ENCODE measurements at regions not wholly inside any gene's neighbourhood (a gene's known extent, or its start where the extent isn't known, plus 50 kb on each side); places are given as distances from the start of the nearest gene placed in this dataset.

DNA sequence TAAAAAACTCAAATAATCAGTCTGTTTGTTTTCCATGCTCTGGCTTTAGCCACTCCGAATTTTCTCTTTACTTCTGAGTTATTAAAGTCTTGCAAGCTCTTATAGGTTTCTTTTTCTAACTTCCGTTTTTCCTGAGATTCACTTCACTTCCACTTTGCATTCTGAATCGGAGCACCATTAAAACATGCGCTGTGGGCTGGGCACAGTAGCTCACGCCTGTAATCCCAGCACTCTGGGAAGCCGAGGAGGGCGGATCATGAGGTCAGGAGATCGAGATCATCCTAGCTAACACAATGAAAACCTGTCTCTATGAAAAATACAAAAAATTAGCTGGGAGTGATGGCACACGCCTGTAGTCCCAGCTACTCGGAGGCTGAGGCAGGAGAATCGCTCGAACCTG lies 357.9 kb downstream of the SLITRK6 start:
- H3K27ac Mint-ChIP-seq = 0 out of 2 replicates have a peak overlapping the region, but pooled peaks have one; percentile 39
- no peaks in the 10 kb centered on the region for H3K27me3 ChIP-seq (ENCODE audit: insufficient read depth)
- no peak for ATAC-seq
- H3K36me3 ChIP-seq (ENCODE audit: insufficient read depth) = no peaks in the 10 kb centered on the region
- H3K4me3 ChIP-seq = no peak overlapping the region
- peaks cover 6% of the 10 kb centered on the region for H3K4me1 ChIP-seq (ENCODE audit: insufficient read depth)
- H3K36me3 Mint-ChIP-seq (ENCODE audit: low read depth) = no peaks in the 10 kb centered on the region
- peak overlapping the region; percentile 19; the same call in 1 of the 2 replicates for H2AFZ ChIP-seq
- no peaks in the 10 kb centered on the region for H3K79me2 ChIP-seq (replicated peaks; ENCODE audit: insufficient read depth)
- no peak for TF ChIP-seq POLR2AphosphoS5 (IDR thresholded peaks at IDR 0.05; ENCODE audit: low read depth)
- TF ChIP-seq, protein P1, sequence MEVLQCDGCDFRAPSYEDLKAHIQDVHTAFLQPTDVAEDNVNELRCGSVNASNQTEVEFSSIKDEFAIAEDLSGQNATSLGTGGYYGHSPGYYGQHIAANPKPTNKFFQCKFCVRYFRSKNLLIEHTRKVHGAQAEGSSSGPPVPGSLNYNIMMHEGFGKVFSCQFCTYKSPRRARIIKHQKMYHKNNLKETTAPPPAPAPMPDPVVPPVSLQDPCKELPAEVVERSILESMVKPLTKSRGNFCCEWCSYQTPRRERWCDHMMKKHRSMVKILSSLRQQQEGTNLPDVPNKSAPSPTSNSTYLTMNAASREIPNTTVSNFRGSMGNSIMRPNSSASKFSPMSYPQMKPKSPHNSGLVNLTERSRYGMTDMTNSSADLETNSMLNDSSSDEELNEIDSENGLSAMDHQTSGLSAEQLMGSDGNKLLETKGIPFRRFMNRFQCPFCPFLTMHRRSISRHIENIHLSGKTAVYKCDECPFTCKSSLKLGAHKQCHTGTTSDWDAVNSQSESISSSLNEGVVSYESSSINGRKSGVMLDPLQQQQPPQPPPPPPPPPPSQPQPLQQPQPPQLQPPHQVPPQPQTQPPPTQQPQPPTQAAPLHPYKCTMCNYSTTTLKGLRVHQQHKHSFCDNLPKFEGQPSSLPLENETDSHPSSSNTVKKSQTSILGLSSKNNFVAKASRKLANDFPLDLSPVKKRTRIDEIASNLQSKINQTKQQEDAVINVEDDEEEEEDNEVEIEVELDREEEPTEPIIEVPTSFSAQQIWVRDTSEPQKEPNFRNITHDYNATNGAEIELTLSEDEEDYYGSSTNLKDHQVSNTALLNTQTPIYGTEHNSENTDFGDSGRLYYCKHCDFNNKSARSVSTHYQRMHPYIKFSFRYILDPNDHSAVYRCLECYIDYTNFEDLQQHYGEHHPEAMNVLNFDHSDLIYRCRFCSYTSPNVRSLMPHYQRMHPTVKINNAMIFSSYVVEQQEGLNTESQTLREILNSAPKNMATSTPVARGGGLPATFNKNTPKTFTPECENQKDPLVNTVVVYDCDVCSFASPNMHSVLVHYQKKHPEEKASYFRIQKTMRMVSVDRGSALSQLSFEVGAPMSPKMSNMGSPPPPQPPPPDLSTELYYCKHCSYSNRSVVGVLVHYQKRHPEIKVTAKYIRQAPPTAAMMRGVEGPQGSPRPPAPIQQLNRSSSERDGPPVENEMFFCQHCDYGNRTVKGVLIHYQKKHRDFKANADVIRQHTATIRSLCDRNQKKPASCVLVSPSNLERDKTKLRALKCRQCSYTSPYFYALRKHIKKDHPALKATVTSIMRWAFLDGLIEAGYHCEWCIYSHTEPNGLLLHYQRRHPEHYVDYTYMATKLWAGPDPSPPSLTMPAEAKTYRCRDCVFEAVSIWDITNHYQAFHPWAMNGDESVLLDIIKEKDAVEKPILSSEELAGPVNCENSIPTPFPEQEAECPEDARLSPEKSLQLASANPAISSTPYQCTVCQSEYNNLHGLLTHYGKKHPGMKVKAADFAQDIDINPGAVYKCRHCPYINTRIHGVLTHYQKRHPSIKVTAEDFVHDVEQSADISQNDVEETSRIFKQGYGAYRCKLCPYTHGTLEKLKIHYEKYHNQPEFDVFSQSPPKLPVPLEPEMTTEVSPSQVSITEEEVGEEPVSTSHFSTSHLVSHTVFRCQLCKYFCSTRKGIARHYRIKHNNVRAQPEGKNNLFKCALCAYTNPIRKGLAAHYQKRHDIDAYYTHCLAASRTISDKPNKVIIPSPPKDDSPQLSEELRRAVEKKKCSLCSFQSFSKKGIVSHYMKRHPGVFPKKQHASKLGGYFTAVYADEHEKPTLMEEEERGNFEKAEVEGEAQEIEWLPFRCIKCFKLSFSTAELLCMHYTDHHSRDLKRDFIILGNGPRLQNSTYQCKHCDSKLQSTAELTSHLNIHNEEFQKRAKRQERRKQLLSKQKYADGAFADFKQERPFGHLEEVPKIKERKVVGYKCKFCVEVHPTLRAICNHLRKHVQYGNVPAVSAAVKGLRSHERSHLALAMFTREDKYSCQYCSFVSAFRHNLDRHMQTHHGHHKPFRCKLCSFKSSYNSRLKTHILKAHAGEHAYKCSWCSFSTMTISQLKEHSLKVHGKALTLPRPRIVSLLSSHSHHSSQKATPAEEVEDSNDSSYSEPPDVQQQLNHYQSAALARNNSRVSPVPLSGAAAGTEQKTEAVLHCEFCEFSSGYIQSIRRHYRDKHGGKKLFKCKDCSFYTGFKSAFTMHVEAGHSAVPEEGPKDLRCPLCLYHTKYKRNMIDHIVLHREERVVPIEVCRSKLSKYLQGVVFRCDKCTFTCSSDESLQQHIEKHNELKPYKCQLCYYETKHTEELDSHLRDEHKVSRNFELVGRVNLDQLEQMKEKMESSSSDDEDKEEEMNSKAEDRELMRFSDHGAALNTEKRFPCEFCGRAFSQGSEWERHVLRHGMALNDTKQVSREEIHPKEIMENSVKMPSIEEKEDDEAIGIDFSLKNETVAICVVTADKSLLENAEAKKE (CRISPR knock-in tag; IDR thresholded peaks at IDR 0.05) = no peak
- no peak for TF ChIP-seq EZH2phosphoT487 (IDR thresholded peaks at IDR 0.05; ENCODE audit: unreplicated experiment)
- no peak for TF ChIP-seq CREB1 (CRISPR knock-in tag; IDR thresholded peaks at IDR 0.05; ENCODE audit: low read depth)
- no peak for TF ChIP-seq REST (IDR thresholded peaks at IDR 0.05; ENCODE audit: unreplicated experiment)
- no peak for TF ChIP-seq ZNF331 (CRISPR knock-in tag; IDR thresholded peaks at IDR 0.05; ENCODE audit: low read depth)
- TF ChIP-seq EZH2 (IDR thresholded peaks at IDR 0.05; ENCODE audit: low read depth, unreplicated experiment) = no peak
- TF ChIP-seq STAT1 (IDR thresholded peaks at IDR 0.05; ENCODE audit: unreplicated experiment) = no peak
- TF ChIP-seq ETS1 (IDR thresholded peaks at IDR 0.05) = no peak
- no peak for TF ChIP-seq JUNB (IDR thresholded peaks at IDR 0.05; ENCODE audit: unreplicated experiment)
- H3K27ac ChIP-seq (ENCODE audit: low read depth) = no peak overlapping the region
- no peak overlapping the region for H3K4me3 Mint-ChIP-seq
- no peaks in the 10 kb centered on the region for H4K20me1 ChIP-seq (replicated peaks; ENCODE audit: insufficient read depth)
- H3F3A ChIP-seq (replicated peaks; ENCODE audit: low read depth) = no peaks in the 10 kb centered on the region
- DNase-seq (ENCODE audit: low spot score) = no peak
- H3K9me3 Mint-ChIP-seq = no peaks in the 10 kb centered on the region
- 0 out of 2 replicates have a peak overlapping the region, but pooled peaks have one; percentile 7 for H3K4me2 ChIP-seq
- H3K27me3 Mint-ChIP-seq (ENCODE audit: insufficient read depth, low read depth, poor library complexity) = no peaks in the 10 kb centered on the region
- H3K9me2 ChIP-seq (ENCODE audit: insufficient read depth) = no peaks in the 10 kb centered on the region
- peaks cover 19% of the 10 kb centered on the region for H3K4me1 Mint-ChIP-seq
